DMS79 treated with DMSO at 0.1 percent for 48 hours (cell line): ENCODE measurements at regions not wholly inside any gene's neighbourhood (a gene's known extent, or its start where the extent isn't known, plus 50 kb on each side); places are given as distances from the start of the nearest gene placed in this dataset.

ENCODE experiments used
- DNase-seq: peaks from one replicate; lab custom pipeline; 2025; lab: John Stamatoyannopoulos, UW

GRCh38 chr2:9738535-9739496 is 104.5 kb upstream of the TAF1B start:
- no peak for DNase-seq

DNA sequence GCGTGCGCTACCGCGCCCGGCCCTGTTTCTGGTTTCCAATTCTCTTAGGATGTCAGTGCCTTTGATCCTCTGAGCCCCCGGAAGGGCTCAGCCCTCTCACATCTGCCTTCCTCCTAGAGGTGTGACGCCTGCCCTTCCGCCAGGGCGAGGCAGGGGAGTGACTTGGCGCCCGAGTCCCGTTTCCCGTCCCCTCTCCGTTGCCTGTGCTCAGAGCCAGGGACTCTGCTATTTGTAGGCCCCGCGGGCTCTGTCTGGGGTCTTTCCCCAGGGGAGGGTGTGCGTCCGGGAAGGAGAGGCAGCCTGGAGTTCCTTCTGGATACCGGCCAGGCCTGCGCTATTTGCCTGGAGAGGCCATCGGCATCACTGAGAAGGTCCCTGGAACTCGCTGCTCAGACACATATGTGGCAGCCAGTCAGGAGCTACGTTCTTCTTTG is 103.7 kb upstream of the TAF1B start:
- no peak for DNase-seq

GRCh38 chr2:9740382-9741073 is 102.7 kb upstream of the TAF1B start:
- DNase-seq: no peak

GRCh38 chr2:9741110-9741509 is 102.2 kb upstream of the TAF1B start:
- no peak for DNase-seq

GRCh38 chr2:9742601-9743000 is 100.7 kb upstream of the TAF1B start:
- no peak for DNase-seq

DNA sequence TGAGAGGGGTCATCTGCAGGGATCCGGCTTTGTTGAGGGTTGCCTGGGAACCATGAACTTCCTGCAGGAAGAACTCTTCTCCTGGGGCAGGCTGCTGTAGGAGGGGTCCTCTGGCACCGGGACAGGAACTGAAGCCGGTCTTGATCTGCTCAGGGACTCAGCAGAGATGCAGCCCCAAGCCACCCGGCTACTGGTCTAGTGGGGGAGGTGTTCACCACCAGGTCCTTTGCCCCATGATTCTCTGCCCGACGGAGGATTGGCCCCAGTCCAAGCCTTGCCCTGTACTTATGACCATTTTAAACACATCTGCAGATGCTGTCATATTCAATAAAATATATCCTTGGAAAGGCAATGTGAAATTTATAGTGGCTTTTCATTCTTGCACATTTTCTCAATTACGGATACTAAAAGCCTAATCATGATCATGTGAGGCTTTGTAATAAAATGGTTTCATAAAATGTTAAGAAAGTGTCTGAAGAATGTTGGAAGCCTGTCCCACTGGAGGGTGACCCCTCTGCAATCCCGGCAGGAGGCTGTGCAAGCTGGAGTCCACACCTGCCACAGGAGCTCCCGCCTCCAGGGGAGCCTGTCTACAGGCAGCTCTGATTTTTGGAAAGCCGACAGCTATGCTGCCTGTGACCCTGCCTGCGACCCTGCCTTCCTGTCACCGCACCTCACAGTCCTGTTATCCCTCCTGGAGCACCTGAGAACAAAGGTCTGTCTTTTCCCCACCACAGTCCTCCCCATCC is 98.8 kb upstream of the TAF1B start:
- DNase-seq: peak; percentile 24

- no peak for DNase-seq
Observed at GRCh38 chr2:9745153-9745899, 97.9 kb upstream of the TAF1B start.

DNA sequence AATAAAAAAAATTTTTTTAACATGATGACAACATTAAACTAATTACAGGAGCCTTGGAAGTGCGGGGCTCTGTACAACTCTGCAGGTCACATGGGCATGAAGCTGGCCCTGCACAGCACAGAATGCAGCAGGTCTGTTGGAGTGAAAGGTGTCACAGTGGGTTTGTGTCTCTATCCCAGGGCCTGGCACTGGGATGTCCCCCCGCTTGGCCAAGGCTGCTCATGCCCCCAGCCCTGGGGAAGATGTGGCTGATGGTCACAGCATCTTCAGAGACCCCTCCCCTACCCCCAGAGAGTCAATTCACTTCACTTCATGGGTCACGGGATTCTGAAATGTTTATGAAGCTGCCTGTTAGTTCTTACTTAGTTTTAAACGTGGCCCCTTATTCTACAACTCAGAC is 95.9 kb upstream of the TAF1B start:
- DNase-seq: no peak

- no peak for DNase-seq
Observed at GRCh38 chr2:9748577-9748976, 94.7 kb upstream of the TAF1B start.

DNA sequence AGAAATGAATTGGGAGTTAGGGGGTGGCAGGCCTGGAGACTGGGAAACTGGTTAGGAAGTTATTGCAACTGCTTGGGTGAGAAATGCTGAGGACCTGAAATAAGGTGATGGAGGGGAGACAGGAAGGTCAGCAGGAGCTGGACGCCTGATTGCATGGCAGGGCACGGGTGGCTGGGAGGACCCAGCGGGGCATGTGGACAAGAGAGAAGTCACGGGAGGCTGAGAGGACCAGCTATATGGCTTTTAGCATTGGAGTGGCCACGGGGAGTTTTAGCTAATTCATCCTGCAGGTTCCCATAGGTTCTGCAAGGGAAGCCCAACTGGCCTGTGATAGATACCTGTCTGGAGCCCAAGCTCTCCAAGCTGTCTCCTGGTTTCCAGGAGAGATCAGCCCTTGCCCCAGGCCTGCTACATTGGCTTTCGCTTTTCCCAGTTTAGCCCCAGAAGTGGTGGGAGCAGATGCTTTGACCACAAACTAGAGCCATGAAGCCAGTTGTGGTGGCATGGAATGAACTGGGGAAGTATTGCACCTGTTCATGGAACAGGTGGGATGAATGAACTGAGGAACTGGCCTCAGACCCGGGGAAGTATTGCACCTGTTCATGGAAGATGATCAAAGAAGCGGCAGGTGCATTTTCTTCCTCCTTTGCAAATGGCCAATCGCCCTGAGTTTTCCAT is 93.6 kb upstream of the TAF1B start:
- no peak for DNase-seq

DNA sequence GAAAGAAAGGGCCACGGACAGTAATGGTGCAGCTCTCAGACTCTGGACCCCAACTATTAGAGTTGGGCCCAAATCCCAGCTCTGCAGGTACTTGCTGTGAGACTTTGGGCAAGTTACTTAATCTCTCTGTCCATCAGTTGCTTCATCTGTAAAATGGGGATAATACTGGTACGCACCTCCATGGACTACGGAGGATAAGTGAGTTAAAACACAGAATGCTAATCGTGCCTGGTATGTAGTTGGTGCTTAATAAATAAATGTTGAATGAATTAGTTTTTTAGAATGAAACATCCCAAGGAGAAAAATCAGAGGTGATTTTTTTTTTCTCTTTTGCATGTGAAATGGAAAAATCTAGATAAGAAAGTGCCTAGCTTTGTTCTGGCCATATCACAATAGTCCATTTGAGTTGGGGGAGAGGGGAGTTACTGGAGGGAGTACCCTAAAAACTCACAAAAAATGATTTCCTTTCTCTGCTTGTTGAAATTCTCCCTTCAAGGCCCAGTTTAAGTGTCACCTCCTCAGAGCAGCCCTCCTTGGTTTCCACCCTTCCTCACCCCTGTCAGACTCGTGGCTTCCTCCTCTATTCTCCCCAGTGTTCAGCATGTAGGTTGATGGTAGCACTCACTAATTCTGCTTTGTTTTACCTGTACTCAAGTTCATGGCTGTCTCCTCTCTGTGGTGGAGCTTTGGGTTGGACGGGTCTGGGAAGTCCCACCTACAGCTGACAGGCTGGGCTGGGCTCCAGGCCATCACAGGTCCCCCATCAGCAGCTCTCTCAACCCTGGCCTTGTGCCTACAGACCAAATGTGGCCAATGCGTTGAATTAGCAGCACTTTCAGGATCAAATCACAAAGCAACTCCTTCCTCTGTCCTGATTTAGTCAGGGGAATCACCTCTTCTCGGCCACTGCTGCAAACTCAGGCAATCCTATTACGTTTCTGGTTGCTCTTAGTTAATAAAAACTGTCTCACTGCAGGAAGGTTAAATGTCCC is 92.8 kb upstream of the TAF1B start:
- no peak for DNase-seq

DNA sequence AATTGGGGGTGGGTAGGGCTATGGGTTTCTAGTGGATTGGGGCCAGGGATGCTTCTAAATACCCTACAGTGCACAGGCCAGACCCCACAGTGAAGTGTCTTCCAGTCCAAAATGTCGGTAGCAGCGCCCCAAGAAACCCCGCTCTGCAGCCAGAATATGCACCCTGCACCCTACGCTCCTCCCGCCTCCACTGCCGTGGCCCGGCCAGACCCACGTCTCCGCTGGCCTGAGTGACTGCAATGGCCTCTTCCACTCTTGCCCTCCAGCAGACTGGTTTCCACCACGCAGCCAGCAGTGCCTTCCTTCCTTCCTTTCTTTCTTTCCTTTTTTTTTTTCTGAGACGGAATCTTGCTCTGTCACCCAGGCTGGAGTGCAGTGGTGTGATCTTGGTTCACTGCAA is 91.4 kb upstream of the TAF1B start:
- no peak for DNase-seq

DNA sequence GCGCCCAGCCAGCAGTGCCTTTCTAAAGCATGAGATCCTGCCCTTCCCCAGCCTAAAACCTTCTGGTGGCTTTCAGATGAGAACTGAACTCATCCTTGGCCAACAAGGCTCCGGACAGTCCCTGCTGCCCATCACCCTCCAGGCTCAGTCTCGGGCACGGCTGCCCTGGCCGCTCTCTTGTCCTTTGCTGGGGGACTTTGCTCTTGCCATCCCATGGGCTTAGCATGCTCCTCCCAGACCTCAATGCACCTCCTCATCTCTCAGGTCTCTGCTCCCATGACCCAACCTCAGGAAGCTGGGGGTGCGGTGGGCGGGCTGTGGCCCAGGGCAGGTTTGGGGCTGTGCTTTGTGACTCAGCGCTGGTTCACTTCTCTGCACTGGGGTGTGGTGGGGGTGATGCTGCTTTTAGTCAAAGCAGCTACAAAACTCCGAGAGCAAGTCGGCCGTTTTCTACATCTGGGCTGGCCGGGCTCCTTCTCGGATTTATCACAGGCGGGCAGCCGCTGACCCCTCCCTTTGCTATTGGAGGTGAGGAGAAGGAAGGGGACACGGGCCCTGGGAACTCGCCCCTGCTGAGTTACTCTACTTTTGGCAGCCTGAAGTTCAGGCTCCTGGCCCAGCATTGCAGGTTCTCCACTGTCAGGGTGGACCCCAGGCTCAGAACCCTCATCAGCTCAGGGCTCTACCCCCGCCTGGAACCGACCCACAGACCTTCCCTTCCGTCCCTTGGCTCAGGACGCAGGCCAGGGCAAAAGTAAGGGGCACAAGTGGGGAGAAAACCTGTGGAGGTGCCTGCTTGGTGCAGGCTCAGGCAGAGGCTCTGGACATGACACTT is 90.6 kb upstream of the TAF1B start:
- DNase-seq: no peak

GRCh38 chr2:9753276-9753600 is 90.0 kb upstream of the TAF1B start:
- DNase-seq: no peak

DNA sequence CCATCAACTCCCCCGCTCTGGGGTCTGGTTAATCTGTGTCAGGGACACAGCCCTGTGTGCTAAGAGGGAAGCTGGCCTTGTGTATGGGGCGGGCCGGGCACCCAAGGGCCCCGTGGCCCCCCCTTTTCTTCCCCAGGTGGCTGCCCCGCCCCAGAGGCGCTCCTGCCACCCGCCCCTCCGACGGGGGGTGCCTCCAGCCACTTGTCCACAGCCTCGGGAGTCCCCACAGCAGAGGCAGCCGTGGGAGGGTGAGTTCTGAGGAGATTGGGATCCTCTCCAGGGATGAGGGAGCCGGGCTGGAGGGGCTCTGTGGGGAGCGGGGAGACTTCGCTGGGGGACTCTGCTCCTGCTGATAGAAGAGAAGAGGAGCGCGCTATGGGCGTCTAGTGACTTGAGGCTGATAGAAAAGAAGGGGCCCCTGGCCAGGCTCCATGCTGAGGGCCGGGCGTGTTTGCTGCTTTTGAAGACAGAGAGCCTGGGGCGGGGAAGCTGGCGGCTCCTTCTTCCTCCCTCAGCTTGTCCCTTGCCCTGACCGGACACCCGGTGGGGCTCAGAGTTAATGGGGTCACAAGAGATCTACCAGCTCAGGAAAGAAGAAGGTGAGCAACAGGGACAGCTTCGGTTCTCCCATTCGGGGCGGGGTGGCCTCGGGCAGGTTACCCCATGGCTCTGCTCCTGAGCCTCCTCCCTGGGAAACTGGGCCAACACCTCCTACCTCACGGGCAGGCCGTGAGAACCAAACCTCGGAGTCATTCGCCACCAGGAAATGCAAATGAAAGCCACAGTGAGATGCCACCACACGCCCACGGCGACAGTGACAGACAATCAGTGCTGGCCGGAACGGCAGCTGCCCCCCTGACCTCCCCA is 89.4 kb upstream of the TAF1B start:
- no peak for DNase-seq

GRCh38 chr2:9754532-9754887 is 88.8 kb upstream of the TAF1B start:
- no peak for DNase-seq

- DNase-seq: no peak
Observed at GRCh38 chr2:9755008-9755407, 88.3 kb upstream of the TAF1B start.

- DNase-seq: no peak
Observed at GRCh38 chr2:9755638-9756037, 87.6 kb upstream of the TAF1B start.
